K562 (cell line): ENCODE measurements at regions not wholly inside any gene's neighbourhood (a gene's known extent, or its start where the extent isn't known, plus 50 kb on each side); places are given as distances from the start of the nearest gene placed in this dataset.

Experiments
- CC2D1A ChIP-seq: fragments of 450-650 bp; IDR thresholded peaks from 2 replicates; pipeline ENCODE4 v1.6.1; 2017; ENCODE audit warnings: mild to moderate bottlenecking
- MAX ChIP-seq: sonication (generic); formaldehyde crosslinking; IDR thresholded peaks from 2 replicates; pipeline ENCODE4 v1.9.0; 2022; ENCODE audit warnings: mild to moderate bottlenecking, missing genetic modification reagents
- SIN3B ChIP-seq: fragments of 450-650 bp; IDR thresholded peaks from 2 replicates; pipeline ENCODE4 v1.6.1; 2017; ENCODE audit warnings: low read depth, mild to moderate bottlenecking, moderate library complexity
- SNRNP70 ChIP-seq: fragments of 200-400 bp; formaldehyde crosslinking; optimal IDR thresholded peaks from 2 replicates; pipeline ENCODE3; 2017; ENCODE audit warnings: low read depth, low read length
- ZNF134 ChIP-seq: fragments of 250-450 bp; sonication (Bioruptor Pico); conservative IDR thresholded peaks from 2 replicates; pipeline ENCODE4 v1.4.0; 2020

GRCh38 chr5:152619756-152620155 lies 214.7 kb upstream of the NMUR2 start:
- TF ChIP-seq MAX (CRISPR knock-in tag) (no peak), SIN3B (no peak), CC2D1A (no peak), SNRNP70 (no peak), ZNF134 (CRISPR knock-in tag) (no peak)
